NCI-H2196 (cell line): ENCODE measurements at regions not wholly inside any gene's neighbourhood (a gene's known extent, or its start where the extent isn't known, plus 50 kb on each side); places are given as distances from the start of the nearest gene placed in this dataset.
"Not testable (repeated sequence)": the region's sequence is repeated elsewhere in the genome, so short reads cannot be mapped to it uniquely, and the experiment has no call there.

Experiments
- DNase-seq: peaks from one replicate; lab custom pipeline; 2025; ENCODE audit not compliant: unreplicated experiment; lab: John Stamatoyannopoulos, UW

DNA sequence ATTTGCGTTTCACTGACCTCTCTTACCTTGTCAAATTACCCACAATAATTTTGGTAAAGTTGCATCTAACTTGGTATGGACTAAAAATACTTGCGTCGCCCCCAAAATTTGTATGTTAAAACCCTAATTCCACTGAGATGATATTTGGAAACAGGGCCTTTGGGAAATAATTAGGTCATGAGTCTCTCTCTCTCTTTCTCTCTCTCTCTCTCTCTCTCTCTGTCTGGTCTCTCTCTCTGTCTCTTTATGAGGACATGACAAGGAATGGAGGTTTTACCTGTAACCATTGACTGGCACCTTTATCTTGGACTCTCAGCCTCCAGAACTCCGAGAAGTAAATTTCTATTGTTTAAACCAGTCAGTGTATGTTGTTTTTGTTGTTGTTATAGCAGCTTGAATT, 111.5 kb upstream of the BDP1 start:
- not testable (repeated sequence) for DNase-seq

- not testable (repeated sequence) for DNase-seq
Observed at GRCh38 chr5:71372601-71373000, 82.8 kb upstream of the BDP1 start.

DNA sequence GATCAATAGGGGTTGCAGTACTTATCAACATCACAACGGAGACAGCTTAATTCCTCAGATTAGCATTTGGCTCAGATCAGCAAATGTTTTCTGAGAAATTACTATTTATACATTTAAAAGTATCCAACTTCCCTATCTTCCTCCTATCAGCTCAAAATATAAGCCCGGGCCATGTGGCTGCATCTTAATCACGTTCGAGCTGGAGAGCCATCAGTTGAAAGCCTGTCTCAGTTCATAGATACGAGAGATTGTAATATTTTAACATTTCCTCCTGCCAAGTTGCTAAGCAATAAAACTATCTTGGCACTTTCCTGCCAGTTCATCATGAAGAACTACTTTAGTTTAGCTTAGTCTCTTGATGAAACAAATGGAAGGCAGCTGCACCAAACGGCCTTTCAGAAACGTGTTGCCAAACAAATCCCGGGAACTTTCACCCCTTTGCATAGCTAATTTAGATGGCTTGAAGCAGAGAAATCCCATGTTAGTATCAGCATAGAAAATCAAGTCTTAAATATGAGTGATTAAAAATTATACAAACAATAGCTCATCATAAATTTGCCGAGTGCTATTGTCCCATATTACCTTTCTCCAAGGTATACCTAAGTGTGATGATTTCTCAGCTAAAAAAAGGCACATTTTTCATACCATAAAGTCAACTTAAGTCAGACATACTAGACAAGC, 82.3 kb upstream of the BDP1 start:
- not testable (repeated sequence) for DNase-seq

- DNase-seq = not testable (repeated sequence)
Observed at GRCh38 chr5:71384204-71384603, 71.2 kb upstream of the BDP1 start.

DNA sequence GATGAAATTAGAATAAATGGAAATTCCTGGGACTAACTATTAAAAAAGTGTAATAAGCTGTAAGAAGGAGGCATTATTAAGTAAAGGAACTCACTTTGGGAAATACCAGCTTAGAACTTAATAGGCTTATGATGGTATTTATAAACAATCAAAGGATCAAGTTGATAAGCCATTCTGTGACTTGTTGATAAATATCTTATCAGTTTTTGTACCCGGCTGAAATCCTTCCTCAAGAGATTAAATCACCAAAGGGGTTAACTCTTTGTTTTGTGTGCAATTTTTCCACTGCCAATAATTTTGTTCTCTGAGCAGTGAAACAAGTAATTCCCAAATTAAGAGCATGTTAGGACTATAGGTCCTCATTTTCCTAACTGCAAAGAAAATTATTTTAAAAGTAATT, 70.7 kb upstream of the BDP1 start:
- no peak for DNase-seq

- not testable (repeated sequence) for DNase-seq
Observed at GRCh38 chr5:71385208-71385607, 70.2 kb upstream of the BDP1 start.

DNA sequence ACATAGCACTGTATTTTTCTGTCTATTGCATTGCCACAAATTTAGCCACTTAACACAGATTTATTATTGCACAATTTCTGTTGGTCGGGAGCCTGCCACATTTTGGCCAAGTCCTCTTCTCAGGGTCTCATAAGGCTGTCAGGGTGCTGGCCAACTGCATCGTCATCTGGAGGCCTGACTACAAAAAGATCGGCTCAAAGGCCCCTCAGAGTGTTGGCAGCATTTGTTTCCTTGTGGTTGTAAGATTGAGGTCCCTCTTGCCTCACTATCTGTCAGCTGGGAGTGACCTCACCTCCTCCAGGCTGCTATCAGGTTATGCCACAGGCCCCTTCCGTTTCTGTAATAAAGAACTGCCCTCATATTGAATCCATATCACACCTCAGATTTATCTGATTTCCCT, 67.3 kb upstream of the BDP1 start:
- peak; percentile 17 for DNase-seq

- peak; percentile 6 for DNase-seq
Observed at GRCh38 chr5:71398400-71398799, 57.1 kb upstream of the BDP1 start.

DNA sequence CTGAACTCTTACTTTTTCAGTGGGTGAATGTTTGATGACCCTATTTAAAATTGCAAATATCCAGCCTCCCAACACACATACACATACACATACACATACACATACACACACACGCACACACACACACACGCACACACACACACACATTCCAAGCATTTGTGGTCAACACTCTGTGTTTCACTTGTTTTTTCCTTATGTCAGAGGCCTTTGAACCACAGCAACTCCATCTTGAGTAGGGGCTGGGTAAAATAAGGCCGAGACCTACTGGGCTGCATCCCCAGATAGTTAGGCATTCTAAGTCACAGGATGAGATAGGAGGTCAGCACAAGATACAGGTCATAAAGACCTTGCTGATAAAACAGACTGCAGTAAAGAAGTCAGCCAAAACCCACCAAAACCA, 56.6 kb upstream of the BDP1 start:
- not testable (repeated sequence) for DNase-seq

GRCh38 chr5:71399443-71399842, 56.0 kb upstream of the BDP1 start:
- DNase-seq = not testable (repeated sequence)

- not testable (repeated sequence) for DNase-seq
Observed at GRCh38 chr5:71400626-71401025, 54.8 kb upstream of the BDP1 start.

- DNase-seq = not testable (repeated sequence)
Observed at GRCh38 chr5:71401150-71401549, 54.3 kb upstream of the BDP1 start.

DNA sequence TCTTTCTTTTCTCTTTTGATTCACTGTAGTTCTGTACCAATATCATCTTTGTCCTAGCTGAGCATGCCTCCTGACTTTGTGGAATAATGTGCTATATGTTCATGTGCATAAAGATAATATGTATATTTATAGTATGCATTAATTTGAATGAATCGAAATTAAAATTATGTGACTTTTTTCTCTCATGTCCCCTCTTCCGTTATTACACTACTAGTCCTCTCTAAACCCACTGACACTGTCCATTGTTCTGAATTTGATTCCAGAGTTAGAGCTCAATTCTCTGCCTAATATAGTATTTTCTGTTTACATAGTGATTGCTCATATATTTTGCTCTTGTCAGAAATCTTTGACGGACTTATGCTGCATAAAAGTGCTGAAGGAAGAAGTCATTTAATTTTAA, 53.9 kb upstream of the BDP1 start:
- not testable (repeated sequence) for DNase-seq

DNA sequence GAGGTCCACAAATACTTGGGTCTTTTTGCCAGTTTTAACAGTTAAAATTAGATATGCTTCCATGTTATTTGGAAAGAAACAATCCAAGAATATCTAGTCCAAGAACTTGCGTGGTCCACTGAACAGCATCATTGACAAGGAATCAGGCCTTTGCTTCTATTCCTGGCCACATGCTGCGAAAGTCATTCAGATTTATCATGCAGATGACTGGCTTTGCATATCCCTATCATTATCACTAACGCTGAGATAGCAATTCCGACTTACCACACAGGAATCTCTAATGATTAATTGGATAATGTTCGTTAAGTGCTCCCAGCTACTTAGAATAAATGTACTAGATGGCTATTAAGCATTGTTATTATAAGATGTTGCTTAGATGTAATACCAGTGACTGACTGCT, 51.0 kb upstream of the BDP1 start:
- not testable (repeated sequence) for DNase-seq

DNA sequence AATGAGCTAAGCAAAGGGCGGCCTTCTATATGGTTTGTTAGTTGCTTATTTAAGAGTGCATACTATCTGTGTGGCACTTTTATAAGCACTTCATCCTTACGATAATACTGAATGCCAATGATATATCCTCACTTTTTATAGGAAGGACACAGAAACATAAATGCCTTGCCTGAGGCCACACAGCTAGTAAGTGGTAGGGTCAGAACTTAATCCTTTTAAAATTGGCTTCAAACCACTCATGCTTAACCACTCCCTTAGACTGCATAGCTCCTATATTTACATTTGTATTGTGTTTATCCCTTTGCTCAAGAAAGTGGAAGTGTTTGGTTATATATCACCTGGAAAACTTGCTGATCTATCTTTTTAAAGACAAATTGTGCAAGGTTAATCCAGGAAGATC, 50.5 kb upstream of the BDP1 start:
- not testable (repeated sequence) for DNase-seq
